NCI-H774 (cell line): ENCODE measurements at regions not wholly inside any gene's neighbourhood (a gene's known extent, or its start where the extent isn't known, plus 50 kb on each side); places are given as distances from the start of the nearest gene placed in this dataset.
A peak's percentile ranks its signal among the peaks of the same experiment; 100 is the strongest.
"Not testable (repeated sequence)": the region's sequence is repeated elsewhere in the genome, so short reads cannot be mapped to it uniquely, and the experiment has no call there.

ENCODE experiments used
- DNase-seq: peaks from one replicate; lab custom pipeline; 2025; lab: John Stamatoyannopoulos, UW

DNA sequence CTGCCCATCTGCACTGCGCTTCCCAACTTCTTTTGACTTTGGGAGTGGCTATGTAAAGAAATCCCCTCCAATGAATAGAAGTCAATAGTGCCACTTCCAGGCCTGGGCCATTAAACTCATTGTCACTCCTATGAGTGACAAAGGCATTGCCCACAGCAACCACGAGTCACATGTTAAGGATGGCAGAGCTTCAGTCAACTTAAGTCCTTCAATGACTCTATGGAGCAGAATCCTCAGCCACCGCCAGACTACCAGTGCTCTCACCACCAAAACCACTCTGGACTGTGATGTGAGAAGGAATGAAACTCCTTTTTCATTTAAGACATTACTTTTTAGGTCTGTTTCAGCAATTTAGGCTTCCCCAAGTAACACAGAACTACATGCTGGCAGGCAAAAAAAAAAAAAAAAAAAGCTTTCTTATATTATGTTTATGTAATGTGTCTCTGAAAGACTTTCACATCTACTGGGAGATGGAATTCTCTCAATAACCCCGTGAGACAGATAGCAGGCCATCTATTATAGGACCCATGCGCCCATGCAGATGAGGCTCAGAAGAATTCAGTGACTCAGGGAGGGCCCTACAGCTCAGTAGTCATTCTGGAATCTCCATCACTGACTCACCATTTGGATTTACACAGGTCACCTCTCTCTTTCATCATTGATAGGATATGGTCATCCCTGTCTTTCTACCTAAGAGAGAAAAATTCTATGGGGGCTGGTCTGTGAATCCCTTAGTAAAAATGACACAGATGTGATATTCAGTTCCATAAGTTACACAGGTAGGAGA, 180.5 kb downstream of the CEMIP2 start:
- no peak for DNase-seq

DNA sequence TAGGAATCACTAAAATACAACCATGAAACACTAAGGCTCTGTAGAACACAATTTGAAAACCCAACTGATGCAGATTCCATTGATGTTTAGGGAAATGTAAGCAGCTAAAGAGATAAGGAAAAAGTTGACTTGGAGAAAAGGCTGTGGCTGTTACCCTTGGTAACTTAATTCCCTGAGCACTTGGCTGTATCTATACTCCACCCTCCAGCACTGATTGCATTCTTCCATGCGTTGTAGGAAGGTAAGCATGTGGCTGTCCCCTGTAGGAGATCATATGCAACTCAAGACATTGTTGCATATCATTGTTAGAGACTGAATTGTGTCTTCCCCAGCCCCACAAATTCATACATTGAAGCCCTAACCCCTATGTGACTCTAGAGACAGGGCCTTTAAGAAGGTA, 184.5 kb downstream of the CEMIP2 start:
- DNase-seq: no peak

- DNase-seq: no peak
These were observed 186.0 kb downstream of the CEMIP2 start for GRCh38 chr9:71582347-71582746.

GRCh38 chr9:71581101-71581500, 187.2 kb downstream of the CEMIP2 start:
- no peak for DNase-seq

DNA sequence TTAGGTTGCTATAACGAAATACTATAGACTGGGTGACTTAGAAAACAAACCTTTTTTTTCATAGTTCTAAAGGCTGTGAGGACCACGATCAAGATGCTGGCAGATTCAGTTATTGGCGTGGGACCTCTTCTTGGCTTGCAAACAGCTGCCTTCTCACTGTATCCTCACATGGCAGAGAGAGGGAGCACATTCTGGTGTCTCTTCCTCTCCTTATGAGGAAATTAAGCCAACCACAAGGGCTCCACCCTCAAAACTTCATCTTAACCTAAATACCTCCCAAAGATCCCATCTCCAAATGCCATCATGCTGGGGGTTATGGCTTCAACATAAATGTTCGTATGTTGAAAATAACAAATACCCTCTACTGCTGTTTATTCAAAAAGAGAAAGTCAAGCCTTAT, 197.1 kb downstream of the CEMIP2 start:
- DNase-seq: no peak

GRCh38 chr9:71567890-71568289, 200.4 kb downstream of the CEMIP2 start:
- DNase-seq: no peak

- DNase-seq: no peak
These were observed 206.2 kb downstream of the CEMIP2 start for GRCh38 chr9:71562140-71562539.

DNA sequence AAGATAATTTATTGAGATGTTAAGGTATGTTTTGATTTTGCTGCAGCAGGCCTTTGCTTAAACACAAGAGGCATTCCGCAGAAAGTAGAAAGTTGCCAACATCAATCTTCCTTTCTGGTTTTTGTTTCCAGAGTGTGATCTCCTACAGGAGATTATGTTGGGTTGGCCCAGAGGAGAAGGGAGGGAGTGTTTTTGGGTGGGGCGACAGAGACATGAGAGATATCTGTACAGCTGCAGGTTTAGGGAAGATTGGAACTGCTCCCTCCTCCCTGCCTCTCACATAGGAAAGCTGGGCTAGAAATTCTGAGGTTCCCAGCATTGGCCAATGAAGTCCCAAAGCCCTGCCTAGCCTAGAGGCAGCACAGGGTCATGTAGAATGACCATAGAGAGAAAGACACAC, 211.0 kb downstream of the CEMIP2 start:
- DNase-seq: no peak

GRCh38 chr9:71552480-71552879, 215.8 kb downstream of the CEMIP2 start:
- DNase-seq: peak; percentile 4

- DNase-seq: no peak
These were observed 219.3 kb downstream of the CEMIP2 start for GRCh38 chr9:71549023-71549422.

DNA sequence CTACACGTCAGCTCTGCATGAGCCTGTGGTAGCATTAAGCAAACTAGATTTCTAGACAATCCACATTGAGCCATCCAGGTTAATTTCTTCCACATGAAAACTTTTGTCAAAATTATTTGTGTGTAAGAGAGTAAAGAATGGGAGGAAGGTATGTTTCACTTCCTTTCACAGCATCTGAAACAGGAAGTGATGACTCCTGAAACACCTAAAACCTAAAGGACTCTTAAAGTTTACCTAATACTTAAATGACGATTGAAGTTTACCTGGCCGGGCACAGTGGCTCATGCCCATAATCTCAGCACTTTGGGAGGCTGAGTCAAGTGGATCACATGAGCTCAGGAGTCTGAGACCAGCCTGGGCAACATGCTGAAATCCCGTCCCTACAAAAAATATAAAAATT, 223.8 kb downstream of the CEMIP2 start:
- no peak for DNase-seq

GRCh38 chr9:71541436-71541835, 226.9 kb downstream of the CEMIP2 start:
- no peak for DNase-seq

- DNase-seq: no peak
These were observed 243.2 kb downstream of the CEMIP2 start for GRCh38 chr9:71524996-71525580.

- DNase-seq: no peak
These were observed 243.8 kb downstream of the CEMIP2 start for GRCh38 chr9:71524516-71524915.

DNA sequence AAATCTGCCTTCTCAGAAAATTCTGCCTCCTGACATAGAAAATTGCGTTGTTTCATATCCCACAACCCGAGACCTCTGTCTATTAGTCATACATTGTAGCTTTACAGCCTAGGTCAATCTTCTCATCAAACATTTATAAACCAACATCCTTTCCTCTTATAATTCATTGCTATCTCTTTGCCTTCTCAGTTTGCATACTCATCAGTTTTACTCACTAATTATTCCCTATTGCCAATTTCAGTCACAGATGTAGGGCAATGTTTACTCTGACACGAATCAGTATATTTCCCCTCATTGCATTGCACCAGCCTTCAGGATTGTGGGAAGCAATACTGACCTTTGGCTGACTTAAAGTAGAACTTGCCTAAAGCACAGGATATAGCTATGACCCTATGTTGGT, 247.2 kb downstream of the CEMIP2 start:
- DNase-seq: no peak

DNA sequence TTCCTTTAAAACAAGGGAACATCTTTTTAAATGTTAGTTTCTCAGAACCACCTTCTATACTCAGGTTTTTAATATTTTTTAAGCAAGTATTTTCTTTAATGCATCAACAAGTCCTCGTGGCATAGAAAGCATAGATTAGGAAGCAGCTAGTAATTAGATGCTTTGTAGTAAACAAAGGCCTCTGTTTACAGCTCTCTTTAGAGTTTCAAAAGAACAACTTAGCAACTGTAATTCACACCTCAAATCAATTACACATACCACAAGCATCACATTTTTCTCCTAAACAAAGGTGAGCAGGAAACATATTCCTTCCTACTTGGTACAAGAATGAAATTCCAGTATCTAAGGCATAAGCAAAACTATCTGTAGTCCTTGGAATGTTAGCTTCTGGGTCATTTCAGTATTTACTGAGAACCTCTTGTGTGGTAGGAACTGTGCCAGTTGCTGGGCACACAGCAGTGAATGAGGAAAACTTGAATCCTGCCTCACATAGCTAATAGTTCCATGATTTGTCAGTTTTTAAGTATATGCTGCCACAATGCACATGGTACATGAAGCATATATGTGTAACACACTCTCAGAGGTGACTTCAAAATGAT, 249.1 kb downstream of the CEMIP2 start:
- DNase-seq: no peak

DNA sequence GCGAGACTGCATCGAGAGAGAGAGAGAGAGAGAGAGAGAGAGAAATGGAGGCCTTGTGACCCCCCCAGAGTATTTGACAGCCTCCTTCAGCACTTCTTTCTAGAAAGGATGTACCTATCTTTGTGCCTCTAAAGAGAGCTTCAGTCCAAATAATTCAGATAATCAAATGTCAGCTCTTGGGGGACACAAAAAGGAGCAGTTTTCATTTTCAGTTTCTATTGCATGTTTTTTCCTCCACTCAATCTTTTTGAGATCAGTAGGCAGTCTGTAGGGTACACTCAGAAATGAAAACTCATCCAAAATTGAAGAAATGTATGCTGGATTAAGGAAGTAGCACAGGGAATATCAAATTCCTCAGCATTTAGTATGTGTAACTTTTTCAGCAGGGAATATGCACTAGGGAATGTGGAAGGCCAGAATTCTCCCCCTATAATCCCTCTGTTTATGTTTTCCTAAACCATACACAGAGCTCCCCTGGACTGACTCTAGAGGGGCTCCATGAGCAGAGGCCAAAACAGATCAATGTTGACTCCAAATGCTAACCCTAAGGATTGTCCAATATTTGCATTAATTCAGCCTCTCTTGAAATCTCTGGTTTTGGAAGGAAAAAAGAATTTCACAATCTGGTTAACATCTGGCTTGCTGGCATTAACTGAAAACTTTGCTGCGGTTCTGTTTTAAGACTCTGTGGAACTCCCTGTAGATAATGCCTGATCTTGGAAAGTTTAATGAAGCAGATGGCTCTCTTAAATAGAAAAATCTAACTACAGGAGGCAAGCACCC, 250.1 kb downstream of the CEMIP2 start:
- DNase-seq: no peak

- no peak for DNase-seq
These were observed 252.7 kb downstream of the CEMIP2 start for GRCh38 chr9:71515626-71516025.

DNA sequence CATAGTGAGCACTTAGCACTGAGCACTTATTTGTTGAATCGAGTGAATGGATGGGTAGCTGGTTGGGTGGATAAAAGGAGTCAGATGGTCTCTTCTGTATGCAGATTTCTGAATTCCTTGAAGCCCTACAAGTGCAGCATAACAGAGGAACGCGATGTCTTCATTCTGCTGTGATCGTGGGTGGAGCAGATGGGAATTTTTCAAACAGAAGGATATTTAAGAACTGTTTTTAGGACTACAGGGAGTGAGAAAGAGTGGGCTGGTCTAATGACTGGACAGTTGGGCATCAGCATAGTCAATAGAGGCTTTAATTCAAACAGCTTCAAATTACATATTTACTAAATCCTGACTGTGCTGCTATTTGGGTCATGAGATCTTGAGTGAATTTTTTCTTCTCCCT, 253.2 kb downstream of the CEMIP2 start:
- no peak for DNase-seq

DNA sequence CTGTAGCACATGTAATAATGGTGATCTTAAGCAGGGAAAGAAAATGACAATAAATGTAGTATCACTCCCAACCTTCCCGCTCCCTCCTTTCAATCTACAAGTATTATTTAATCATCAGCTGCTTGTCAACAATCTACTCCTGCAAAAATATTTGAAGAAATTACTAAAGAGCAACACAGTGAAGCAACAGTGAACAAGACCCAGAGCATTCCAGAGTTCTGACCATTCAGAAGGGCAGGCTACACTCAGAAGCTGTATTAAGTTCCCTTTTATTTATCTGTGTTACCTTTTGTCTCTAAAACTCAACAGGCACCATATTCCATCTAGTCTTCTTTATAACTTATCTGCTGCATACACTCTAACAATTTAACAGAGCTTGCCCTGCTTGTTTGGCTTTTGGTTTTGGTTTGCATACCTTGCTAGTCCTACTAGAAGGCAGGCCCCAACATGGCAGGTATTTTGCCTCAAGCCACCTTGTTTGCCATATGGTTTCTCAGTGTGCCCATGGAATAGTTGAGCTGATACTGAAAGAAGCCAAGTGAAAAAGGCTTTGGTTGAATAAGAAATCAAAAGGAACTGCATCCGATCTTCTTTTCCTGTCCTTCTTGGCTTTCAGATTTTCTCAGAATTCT, 253.9 kb downstream of the CEMIP2 start:
- no peak for DNase-seq

GRCh38 chr9:71509054-71509453, 259.3 kb downstream of the CEMIP2 start:
- DNase-seq: no peak

DNA sequence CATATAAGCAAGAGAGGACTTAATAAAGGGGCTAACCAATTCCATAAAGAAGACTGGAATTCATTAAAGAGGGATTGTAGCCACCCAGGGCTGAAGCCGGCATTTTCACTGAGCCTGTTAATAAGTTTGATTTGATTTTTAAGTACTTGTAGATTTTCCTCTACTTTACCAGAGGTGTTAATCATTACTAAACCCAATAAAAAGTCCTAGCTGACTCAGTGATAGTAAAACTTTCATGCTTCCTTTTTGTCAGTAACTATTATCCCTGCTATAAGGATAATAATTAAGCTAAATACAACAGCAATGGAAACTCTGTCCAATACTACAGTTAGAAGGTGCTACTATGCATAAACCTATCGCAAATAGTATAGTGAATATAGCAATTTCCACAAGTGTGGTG, 260.2 kb downstream of the CEMIP2 start:
- not testable (repeated sequence) for DNase-seq
